Inferior parietal cortex (tissue), 1 donor: ENCODE measurements at regions not wholly inside any gene's neighbourhood (a gene's known extent, or its start where the extent isn't known, plus 50 kb on each side); places are given as distances from the start of the nearest gene placed in this dataset.

ENCODE experiments used
- DNase-seq: peaks from one replicate; pipeline ENCODE4 v3.0.0-alpha.2; 2016; ENCODE audit errors: extremely low spot score

GRCh38 chr15:97604677-97605076, 355.8 kb upstream of the ARRDC4 start:
- DNase-seq: no peak

DNA sequence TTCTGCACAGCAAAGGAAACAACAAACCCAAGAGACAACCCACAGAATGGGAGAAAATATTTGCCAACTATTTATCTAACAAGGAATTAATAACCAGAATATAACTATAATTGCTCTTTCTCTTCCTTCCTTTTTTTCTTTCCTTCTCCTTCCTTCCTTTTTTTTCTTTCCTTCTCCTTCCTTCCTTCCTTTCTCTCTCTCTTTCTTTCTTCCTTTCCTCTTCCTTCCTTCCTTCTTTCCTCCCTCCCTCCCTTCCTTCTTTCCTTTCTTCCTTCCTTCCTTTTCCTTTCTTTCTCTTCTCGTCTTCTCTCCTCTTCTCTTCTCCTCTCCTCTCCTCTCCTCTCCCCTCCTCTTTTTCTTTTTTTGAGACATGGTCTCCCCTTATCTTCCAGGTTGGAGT, 345.4 kb upstream of the ARRDC4 start:
- DNase-seq: no peak

DNA sequence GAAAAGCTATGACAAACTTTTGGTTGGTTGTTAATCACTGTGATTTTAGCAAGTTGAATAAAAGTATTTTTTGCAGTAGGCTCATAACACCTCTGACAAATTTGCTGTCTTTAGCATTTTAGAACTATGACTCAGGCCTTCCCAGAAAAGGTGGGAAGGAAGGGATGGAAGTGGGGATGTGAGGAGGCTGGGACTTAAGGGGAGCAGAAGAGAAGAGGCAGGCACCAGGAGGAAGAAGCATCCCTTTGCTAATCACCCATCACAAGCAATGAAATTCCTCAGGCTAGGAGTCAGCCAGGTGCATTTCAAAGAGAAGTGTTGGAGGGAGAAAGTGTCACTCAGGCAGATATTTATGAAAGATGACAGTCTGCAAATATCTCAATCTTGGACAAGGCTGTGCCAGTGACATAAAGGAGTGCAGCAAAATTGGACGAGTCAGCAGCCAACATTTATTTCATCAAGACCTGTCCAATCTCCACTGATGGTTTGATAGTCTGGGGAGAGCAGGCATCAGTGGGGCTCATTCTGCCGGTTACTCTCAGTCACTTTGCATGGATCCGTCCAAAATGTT, 337.3 kb upstream of the ARRDC4 start:
- peak; percentile 45 for DNase-seq

DNA sequence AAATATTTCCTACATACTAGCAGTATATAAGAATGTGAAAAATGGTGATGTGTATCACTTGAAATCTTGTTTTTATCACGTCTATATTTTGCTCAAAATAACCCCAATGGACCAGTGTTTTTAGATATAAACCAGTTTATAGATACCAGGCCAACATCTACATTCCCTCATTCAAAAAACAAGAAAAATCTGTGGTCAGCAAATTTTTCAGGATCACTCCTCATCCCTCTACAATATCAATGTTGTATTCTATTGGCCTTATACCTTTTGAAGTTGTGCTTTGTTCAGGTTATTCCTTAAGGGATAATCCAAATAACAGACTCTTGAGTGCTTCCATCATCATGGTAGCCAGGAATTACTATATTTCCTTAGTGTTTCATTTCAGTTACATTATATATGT, 332.9 kb upstream of the ARRDC4 start:
- DNase-seq: no peak

DNA sequence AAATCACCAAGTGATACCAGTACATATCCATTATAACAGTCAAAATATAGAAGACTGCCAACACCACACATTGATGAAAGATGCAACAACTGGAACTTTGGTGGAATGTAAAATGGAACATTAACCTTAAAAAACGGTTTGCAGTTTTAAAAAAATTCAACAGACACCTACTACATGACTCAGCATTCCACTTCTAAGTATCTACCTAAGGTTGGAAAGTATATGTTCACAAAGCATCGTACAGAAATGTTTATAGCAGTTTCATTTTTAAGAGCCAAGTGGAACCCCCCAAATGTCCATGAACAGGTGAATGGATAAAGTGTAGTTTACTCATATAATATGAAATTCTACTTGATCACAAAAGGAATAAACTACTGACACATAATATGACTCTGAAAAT, 314.7 kb upstream of the ARRDC4 start:
- DNase-seq: no peak

DNA sequence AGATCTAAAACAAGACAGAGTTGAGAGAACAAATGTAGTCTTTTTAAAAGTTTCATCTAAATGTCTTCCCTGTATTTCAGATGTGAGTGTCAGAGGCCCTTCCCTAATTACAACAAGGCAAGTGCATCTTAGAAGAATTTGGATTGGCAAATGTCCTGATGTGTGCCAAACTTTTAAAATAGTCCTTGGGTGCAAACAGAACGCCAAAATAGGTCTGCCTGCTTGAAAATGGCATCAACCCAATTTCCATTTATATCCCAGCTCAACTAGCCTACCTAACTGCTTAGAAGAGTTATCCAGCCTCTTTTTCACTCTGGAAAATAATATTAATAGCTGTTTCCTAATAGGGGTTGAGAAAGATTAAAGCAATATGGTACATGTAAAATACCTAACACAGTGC, 311.8 kb upstream of the ARRDC4 start:
- no peak for DNase-seq

- DNase-seq: no peak
Observed at GRCh38 chr15:97652041-97652440, 308.5 kb upstream of the ARRDC4 start.

GRCh38 chr15:97652700-97653167, 307.8 kb upstream of the ARRDC4 start:
- no peak for DNase-seq

GRCh38 chr15:97653896-97654295, 306.6 kb upstream of the ARRDC4 start:
- no peak for DNase-seq

- DNase-seq: no peak
Observed at GRCh38 chr15:97654481-97655076, 305.9 kb upstream of the ARRDC4 start.

GRCh38 chr15:97661796-97662195, 298.7 kb upstream of the ARRDC4 start:
- no peak for DNase-seq

GRCh38 chr15:97672586-97672985, 287.9 kb upstream of the ARRDC4 start:
- no peak for DNase-seq

DNA sequence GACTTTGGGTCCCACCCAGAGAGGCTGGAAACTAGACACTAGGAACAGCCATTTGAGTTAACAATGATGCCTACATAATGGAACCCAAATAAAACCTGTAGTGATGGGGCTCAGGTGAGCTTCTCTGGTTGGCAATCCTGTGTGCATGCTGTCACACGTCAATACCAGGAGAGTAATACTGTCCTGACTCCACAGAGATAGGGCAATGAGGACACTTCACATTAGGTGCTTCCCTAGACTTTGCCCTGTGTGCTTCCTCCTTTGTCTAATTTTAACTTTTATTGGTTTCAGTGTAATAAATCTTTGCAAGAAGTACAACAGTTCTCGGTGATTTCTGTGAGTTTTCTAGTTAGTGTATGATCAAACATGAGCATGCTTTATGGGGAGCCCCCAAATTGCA, 281.8 kb upstream of the ARRDC4 start:
- no peak for DNase-seq

GRCh38 chr15:97679106-97679688, 281.3 kb upstream of the ARRDC4 start:
- DNase-seq: no peak

GRCh38 chr15:97680606-97681220, 279.8 kb upstream of the ARRDC4 start:
- DNase-seq: no peak

DNA sequence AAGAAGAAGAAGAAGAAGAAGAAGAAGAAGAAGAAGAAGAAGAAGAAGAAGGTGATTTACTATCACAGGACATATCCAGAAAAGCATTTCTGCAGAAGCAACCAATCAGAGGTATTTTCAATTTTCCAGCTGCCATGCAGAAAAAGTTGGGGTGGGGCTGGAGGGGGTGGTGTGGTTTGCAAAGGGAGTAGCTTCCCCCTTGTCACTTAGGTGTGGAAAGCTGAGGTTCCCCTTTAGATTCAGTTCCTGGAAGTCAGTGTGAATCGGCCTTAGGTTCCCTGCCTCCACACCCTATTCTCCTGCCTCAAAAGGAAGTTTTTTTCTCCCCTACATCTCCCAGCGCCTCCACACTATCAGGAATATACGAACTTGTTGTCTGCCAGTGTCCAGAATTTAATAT, 276.7 kb upstream of the ARRDC4 start:
- no peak for DNase-seq

DNA sequence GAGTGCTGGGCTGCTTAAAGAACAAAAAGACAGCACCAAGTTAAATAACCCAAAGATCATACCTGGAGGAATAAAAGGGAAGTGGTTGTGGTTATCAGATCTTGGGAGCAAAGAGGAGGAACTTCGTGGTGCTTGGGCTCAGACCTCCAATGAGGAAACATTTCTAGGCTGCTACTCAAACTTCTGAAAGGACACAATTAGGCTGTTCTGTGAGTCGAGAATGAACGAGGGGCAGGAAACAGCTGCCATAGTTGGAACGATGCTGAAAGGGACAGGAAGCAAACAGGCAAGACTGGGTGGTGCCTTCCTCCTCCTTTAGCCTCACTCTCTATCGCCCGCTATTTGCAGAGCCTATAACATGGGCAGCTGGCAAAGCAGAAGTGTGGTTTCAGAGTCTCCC, 276.3 kb upstream of the ARRDC4 start:
- DNase-seq: no peak

DNA sequence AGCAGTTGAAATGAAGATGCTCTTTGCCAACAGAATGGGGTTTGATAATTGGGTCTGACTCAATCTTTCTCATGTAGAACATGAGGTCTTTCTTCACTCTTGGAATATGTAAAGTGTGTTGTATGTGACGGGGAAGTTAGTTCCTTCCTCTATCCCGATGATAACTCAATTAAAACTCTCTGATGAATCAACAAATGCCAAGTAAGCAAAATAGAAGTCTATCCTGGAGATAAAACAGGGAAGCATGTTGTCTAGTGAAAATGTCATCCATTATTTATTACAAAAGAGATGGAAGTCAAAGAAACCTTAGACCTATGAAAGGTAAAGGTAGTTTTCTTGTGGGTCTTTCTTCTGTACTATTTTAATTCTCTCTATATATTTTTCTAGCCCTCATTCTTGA, 274.2 kb upstream of the ARRDC4 start:
- no peak for DNase-seq

- DNase-seq: no peak
Observed at GRCh38 chr15:97687654-97688053, 272.8 kb upstream of the ARRDC4 start.

DNA sequence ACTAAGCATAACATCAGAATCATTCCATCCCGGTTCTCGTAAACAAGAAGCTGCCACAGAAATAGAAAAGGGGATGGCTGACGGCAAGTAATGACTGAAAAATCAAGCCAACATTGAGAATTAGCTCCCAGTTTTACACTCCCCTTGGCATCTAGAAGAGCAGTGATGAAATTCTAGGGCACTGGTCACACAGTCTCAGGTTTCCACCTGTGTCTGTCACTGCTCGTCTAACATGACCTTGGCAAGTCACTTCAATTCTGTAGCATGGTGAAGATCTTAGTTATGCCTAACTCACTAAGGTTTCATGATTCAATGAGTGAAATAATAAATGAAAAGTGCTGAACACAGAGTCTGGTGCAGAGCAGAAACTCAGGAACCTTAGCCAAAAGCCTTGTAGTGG, 272.3 kb upstream of the ARRDC4 start:
- no peak for DNase-seq

DNA sequence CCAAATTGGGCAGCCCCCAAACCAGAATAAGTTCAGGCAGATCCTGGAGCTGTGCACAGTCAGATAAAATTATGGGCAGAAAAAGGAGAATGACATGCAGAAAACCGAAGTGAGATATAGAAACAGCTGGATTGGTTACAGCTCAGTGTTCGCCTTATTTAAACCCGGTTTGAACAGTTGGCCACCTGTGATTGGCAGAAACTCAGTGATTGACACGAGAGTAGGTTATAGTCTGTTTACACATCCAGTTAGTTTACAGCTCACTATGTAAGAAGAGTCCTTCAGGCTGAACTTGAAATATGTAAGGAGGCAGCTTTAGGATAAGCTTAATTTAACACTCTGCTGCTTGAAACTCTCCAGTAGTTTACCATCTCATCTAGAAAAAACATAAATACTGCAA, 271.6 kb upstream of the ARRDC4 start:
- no peak for DNase-seq

- peak; percentile 17 for DNase-seq
Observed at GRCh38 chr15:97691078-97691477, 269.4 kb upstream of the ARRDC4 start.

DNA sequence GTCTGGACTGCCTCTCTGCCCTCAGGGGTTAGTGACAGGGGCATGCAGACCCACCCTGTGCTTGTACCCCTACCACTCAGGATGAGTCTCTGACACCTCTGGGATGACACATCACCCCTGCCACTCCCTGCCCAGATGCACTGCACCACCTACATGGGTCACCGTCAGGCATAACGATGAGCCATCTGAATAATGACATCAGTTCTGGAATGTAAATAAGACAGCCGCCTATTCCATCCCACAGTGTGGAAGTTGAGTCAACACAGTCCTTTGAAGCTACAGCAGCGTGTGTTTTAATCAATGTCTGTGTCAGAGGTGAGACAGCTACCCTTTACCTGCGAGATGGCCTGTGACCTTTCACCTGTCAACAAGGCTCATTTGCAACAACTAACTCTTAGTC, 268.7 kb upstream of the ARRDC4 start:
- peak; percentile 11 for DNase-seq
